Osteoblast (primary cell): ENCODE measurements at regions not wholly inside any gene's neighbourhood (a gene's known extent, or its start where the extent isn't known, plus 50 kb on each side); places are given as distances from the start of the nearest gene placed in this dataset.
A peak's percentile ranks its signal among the peaks of the same experiment; 100 is the strongest.

Source experiments
- DNase-seq: peaks from one replicate; pipeline ENCODE4 v3.0.0; 2011; ENCODE audit warnings: low spot score, mixed read lengths; ENCODE audit not compliant: insufficient read length; ENCODE audit errors: missing footprints
- H2AFZ ChIP-seq: 2 replicates; pipeline ENCODE4 v1.6.0; 2011; ENCODE audit warnings: mild to moderate bottlenecking, low read length
- H3K27ac ChIP-seq: 2 replicates; pipeline ENCODE4 v1.5.1; 2011; ENCODE audit warnings: mild to moderate bottlenecking, low read depth, low read length, moderate library complexity
- H3K27me3 ChIP-seq: 2 replicates; pipeline ENCODE4 v1.6.0; 2012; ENCODE audit warnings: mild to moderate bottlenecking, control low read depth, inconsistent platforms, low read length, moderate library complexity; ENCODE audit not compliant: insufficient read depth
- H3K36me3 ChIP-seq: 2 replicates; pipeline ENCODE4 v1.5.1; 2011; ENCODE audit warnings: mild to moderate bottlenecking, low read length, control low read depth, moderate library complexity; ENCODE audit not compliant: insufficient read depth
- H3K4me1 ChIP-seq: 2 replicates; pipeline ENCODE4 v1.5.1; 2011; ENCODE audit warnings: mild to moderate bottlenecking, low read length, control low read depth, moderate library complexity; ENCODE audit not compliant: insufficient read depth
- H3K4me2 ChIP-seq: 2 replicates; pipeline ENCODE4 v1.6.0; 2011; ENCODE audit warnings: mild to moderate bottlenecking, low read length; ENCODE audit not compliant: insufficient read depth
- H3K4me3 ChIP-seq: fragments of 200-600 bp; sonication (generic); 3 replicates; pipeline ENCODE4 v1.5.1; 2012; ENCODE audit warnings: mild to moderate bottlenecking, low read length, inconsistent platforms; ENCODE audit not compliant: insufficient read depth
- H3K79me2 ChIP-seq: 2 replicates; pipeline ENCODE4 v1.6.0; 2012; ENCODE audit warnings: mild to moderate bottlenecking, low read length, control low read depth, inconsistent platforms; ENCODE audit not compliant: insufficient read depth
- H3K9me3 ChIP-seq: 2 replicates; pipeline ENCODE4 v1.5.1; 2011; ENCODE audit warnings: low read depth, low read length, control low read depth
- H4K20me1 ChIP-seq: 2 replicates; pipeline ENCODE4 v1.6.0; 2012; ENCODE audit warnings: mild to moderate bottlenecking, low read length, control low read depth; ENCODE audit not compliant: insufficient read depth
- CTCF ChIP-seq: IDR thresholded peaks from 2 replicates; pipeline ENCODE4 v1.5.1; 2011; ENCODE audit warnings: mild to moderate bottlenecking, low read depth, low read length, moderate library complexity; ENCODE audit errors: extremely low read depth

- H3K4me2 ChIP-seq: no peak overlapping the region
- H2AFZ ChIP-seq: no peak overlapping the region
- no peaks in the 10 kb centered on the region for H3K27me3 ChIP-seq
- no peak overlapping the region for H3K27ac ChIP-seq
- H3K36me3 ChIP-seq: no peaks in the 10 kb centered on the region
- no peaks in the 10 kb centered on the region for H4K20me1 ChIP-seq
- H3K4me1 ChIP-seq: peaks cover 6% of the 10 kb centered on the region
- no peaks in the 10 kb centered on the region for H3K9me3 ChIP-seq
- H3K4me3 ChIP-seq: no peak overlapping the region
- no peak for TF ChIP-seq CTCF
- no peaks in the 10 kb centered on the region for H3K79me2 ChIP-seq
- no peak for DNase-seq
Observed at GRCh38 chr20:60244373-60245146, 286.3 kb downstream of the CDH26 start.

GRCh38 chr20:60246751-60247150 lies 288.5 kb downstream of the CDH26 start:
- Histone ChIP-seq H4K20me1 (no peaks in the 10 kb centered on the region), H3K27ac (no peak overlapping the region), H3K27me3 (no peaks in the 10 kb centered on the region), H3K4me2 (no peak overlapping the region), H3K9me3 (no peaks in the 10 kb centered on the region), H3K79me2 (no peaks in the 10 kb centered on the region), H3K36me3 (no peaks in the 10 kb centered on the region), H3K4me3 (no peak overlapping the region), H3K4me1 (peaks cover 13% of the 10 kb centered on the region), H2AFZ (no peak overlapping the region)
- DNase-seq: no peak
- no peak for TF ChIP-seq CTCF

- Histone ChIP-seq H4K20me1 (no peaks in the 10 kb centered on the region), H3K9me3 (no peaks in the 10 kb centered on the region), H3K79me2 (no peaks in the 10 kb centered on the region), H3K36me3 (no peaks in the 10 kb centered on the region), H3K27me3 (no peaks in the 10 kb centered on the region), H2AFZ (no peak overlapping the region), H3K4me1 (peaks cover 13% of the 10 kb centered on the region), H3K4me2 (peak overlapping the region; percentile 57), H3K4me3 (no peak overlapping the region), H3K27ac (peak overlapping the region; percentile 55)
- DNase-seq: peak; percentile 92
- no peak for TF ChIP-seq CTCF
Observed at GRCh38 chr20:60249436-60249835, 291.2 kb downstream of the CDH26 start.

GRCh38 chr20:60250251-60250650 lies 292.0 kb downstream of the CDH26 start:
- H3K27me3 ChIP-seq: no peaks in the 10 kb centered on the region
- no peaks in the 10 kb centered on the region for H3K79me2 ChIP-seq
- H3K36me3 ChIP-seq: no peaks in the 10 kb centered on the region
- H3K4me1 ChIP-seq: peaks cover 19% of the 10 kb centered on the region
- H3K4me3 ChIP-seq: no peak overlapping the region
- H4K20me1 ChIP-seq: no peaks in the 10 kb centered on the region
- DNase-seq: no peak
- no peak for TF ChIP-seq CTCF
- H3K4me2 ChIP-seq: no peak overlapping the region
- no peaks in the 10 kb centered on the region for H3K9me3 ChIP-seq
- no peak overlapping the region for H2AFZ ChIP-seq
- peak overlapping the region; percentile 51 for H3K27ac ChIP-seq
